GM23338 (cell line): ENCODE measurements at regions not wholly inside any gene's neighbourhood (a gene's known extent, or its start where the extent isn't known, plus 50 kb on each side); places are given as distances from the start of the nearest gene placed in this dataset.

Source experiments
- ATAC-seq: fragments of 200-7000 bp; cut with Tn5 transposase; 3 replicates; pipeline ENCODE4 v1.9.1; 2020
- DNase-seq: peaks from one replicate; pipeline ENCODE4 v3.0.0-alpha.2; 2015; ENCODE audit warnings: low spot score
- H2AFZ ChIP-seq: fragments of 200-600 bp; sonication (generic); 2 replicates; pipeline ENCODE4 v1.8.0; 2016; ENCODE audit warnings: antibody characterized with exemption, mild to moderate bottlenecking, moderate library complexity
- H3F3A ChIP-seq: fragments of 200-600 bp; sonication (generic); replicated peaks from 2 replicates; pipeline ENCODE4 v1.8.0; 2017; ENCODE audit warnings: antibody characterized with exemption, mixed run types, low read depth
- H3K27ac ChIP-seq: fragments of 200-600 bp; sonication (generic); 2 replicates; pipeline ENCODE4 v1.6.1; 2016; ENCODE audit warnings: low read depth
- H3K27me3 ChIP-seq: fragments of 200-600 bp; sonication (generic); 2 replicates; pipeline ENCODE4 v1.8.0; 2016; ENCODE audit warnings: mild to moderate bottlenecking, mixed run types, moderate library complexity; ENCODE audit not compliant: insufficient read depth
- H3K36me3 ChIP-seq: fragments of 200-600 bp; sonication (generic); 2 replicates; pipeline ENCODE4 v1.8.0; 2016; ENCODE audit warnings: mild to moderate bottlenecking; ENCODE audit not compliant: insufficient read depth
- H3K4me1 ChIP-seq: fragments of 200-600 bp; sonication (generic); 2 replicates; pipeline ENCODE4 v1.8.0; 2016; ENCODE audit warnings: mild to moderate bottlenecking, moderate library complexity; ENCODE audit not compliant: insufficient read depth
- H3K4me2 ChIP-seq: fragments of 200-600 bp; sonication (generic); 2 replicates; pipeline ENCODE4 v1.7.1; 2017; ENCODE audit warnings: mixed run types
- H3K4me3 ChIP-seq: fragments of 200-600 bp; sonication (generic); 2 replicates; pipeline ENCODE4 v1.6.1; 2016; ENCODE audit warnings: mixed run types
- H3K79me2 ChIP-seq: fragments of 200-600 bp; sonication (generic); replicated peaks from 2 replicates; pipeline ENCODE4 v1.8.0; 2017; ENCODE audit warnings: mild to moderate bottlenecking; ENCODE audit not compliant: insufficient read depth
- H3K9me2 ChIP-seq: fragments of 200-600 bp; sonication (generic); 2 replicates; pipeline ENCODE4 v1.8.0; 2017; ENCODE audit not compliant: insufficient read depth
- H4K20me1 ChIP-seq: fragments of 200-600 bp; sonication (generic); replicated peaks from 2 replicates; pipeline ENCODE4 v1.8.0; 2017; ENCODE audit warnings: mild to moderate bottlenecking; ENCODE audit not compliant: insufficient read depth
- H3K27ac Mint-ChIP-seq: 2 replicates; pipeline ENCODE4 v1.8.0; 2020; ENCODE audit warnings: inconsistent platforms, mild to moderate bottlenecking, moderate library complexity, mixed read lengths
- H3K27me3 Mint-ChIP-seq: 3 replicates; pipeline ENCODE4 v1.8.0; 2022; ENCODE audit warnings: low read depth, mild to moderate bottlenecking, moderate library complexity, mixed read lengths, inconsistent platforms; ENCODE audit not compliant: insufficient read depth, poor library complexity
- H3K36me3 Mint-ChIP-seq: 3 replicates; pipeline ENCODE4 v1.8.0; 2021; ENCODE audit warnings: low read depth, mild to moderate bottlenecking, inconsistent platforms, moderate library complexity, mixed read lengths
- H3K4me1 Mint-ChIP-seq: 3 replicates; pipeline ENCODE4 v1.8.0; 2020; ENCODE audit warnings: mild to moderate bottlenecking, inconsistent platforms, mixed read lengths
- H3K4me3 Mint-ChIP-seq: 3 replicates; pipeline ENCODE4 v1.8.0; 2021; ENCODE audit warnings: moderate library complexity, mild to moderate bottlenecking, inconsistent platforms, mixed read lengths
- H3K9me3 Mint-ChIP-seq: 3 replicates; pipeline ENCODE4 v1.8.0; 2020; ENCODE audit warnings: moderate library complexity, mild to moderate bottlenecking, inconsistent platforms, mixed read lengths
- CREB1 ChIP-seq: fragments of 250-450 bp; sonication (Bioruptor Pico); IDR thresholded peaks from 2 replicates; pipeline ENCODE4 v1.5.0; 2020; ENCODE audit warnings: low read depth, mild to moderate bottlenecking, moderate library complexity
- ETS1 ChIP-seq: IDR thresholded peaks from 2 replicates; pipeline ENCODE4 v1.6.1; 2016; ENCODE audit warnings: antibody characterized with exemption
- EZH2 ChIP-seq: fragments of 200-600 bp; sonication (generic); IDR thresholded peaks from one replicate; pipeline ENCODE4 v1.8.0; 2017; ENCODE audit warnings: antibody characterized with exemption, mild to moderate bottlenecking, low read depth; ENCODE audit not compliant: unreplicated experiment
- EZH2phosphoT487 ChIP-seq: fragments of 200-600 bp; sonication (generic); IDR thresholded peaks from one replicate; pipeline ENCODE4 v1.8.1; 2018; ENCODE audit warnings: antibody characterized with exemption; ENCODE audit not compliant: unreplicated experiment
- JUNB ChIP-seq: IDR thresholded peaks from one replicate; pipeline ENCODE4 v1.6.1; 2016; ENCODE audit warnings: antibody characterized with exemption; ENCODE audit not compliant: unreplicated experiment
- NANOG ChIP-seq: IDR thresholded peaks from 2 replicates; pipeline ENCODE4 v1.6.1; 2016; ENCODE audit warnings: antibody characterized with exemption, borderline replicate concordance
- POLR2AphosphoS5 ChIP-seq: IDR thresholded peaks from 2 replicates; pipeline ENCODE4 v1.6.1; 2016; ENCODE audit warnings: antibody characterized with exemption, low read depth
- STAT1 ChIP-seq: IDR thresholded peaks from one replicate; pipeline ENCODE4 v1.6.1; 2016; ENCODE audit warnings: antibody characterized with exemption; ENCODE audit not compliant: unreplicated experiment
- ZNF114 ChIP-seq: fragments of 250-450 bp; sonication (Bioruptor Pico); IDR thresholded peaks from 2 replicates; pipeline ENCODE4 v1.5.0; 2020; ENCODE audit warnings: mild to moderate bottlenecking, moderate library complexity
- ZNF331 ChIP-seq: fragments of 250-450 bp; sonication (Bioruptor Pico); IDR thresholded peaks from 2 replicates; pipeline ENCODE4 v1.5.0; 2020; ENCODE audit warnings: low read depth, mild to moderate bottlenecking, moderate library complexity
- TF ChIP-seq, protein P1 (sequence below), 2 experiments: fragments of 200-600 bp in 1 of 2; sonication (generic) in 1 of 2; conservative IDR thresholded peaks; 2 replicates each; pipeline versions ENCODE4 v1.5.1 to v1.6.1; 2016 to 2017; ENCODE audit warnings: antibody characterized with exemption in 2 of 2, low read depth in 2 of 2, mild to moderate bottlenecking in 2 of 2, moderate library complexity in 1 of 2
- TF ChIP-seq, protein P2 (sequence below): IDR thresholded peaks from one replicate; pipeline ENCODE4 v1.6.1; 2018; ENCODE audit warnings: antibody characterized with exemption; ENCODE audit not compliant: unreplicated experiment
- TF ChIP-seq, protein P3 (sequence below): fragments of 250-450 bp; sonication (Bioruptor Pico); IDR thresholded peaks from 2 replicates; pipeline ENCODE4 v1.5.0; 2020; ENCODE audit warnings: mild to moderate bottlenecking, moderate library complexity

- Mint-ChIP-seq H3K36me3 (no peaks in the 10 kb centered on the region), H3K4me1 (no peaks in the 10 kb centered on the region; the same call in 2 of the 3 replicates), H3K4me3 (no peak overlapping the region), H3K9me3 (no peaks in the 10 kb centered on the region), H3K27ac (no peak overlapping the region), H3K27me3 (peaks cover 9% of the 10 kb centered on the region)
- Histone ChIP-seq H3K9me2 (peaks cover 8% of the 10 kb centered on the region; the same call in 1 of the 2 replicates), H3K36me3 (no peaks in the 10 kb centered on the region), H3F3A (no peaks in the 10 kb centered on the region), H3K27me3 (no peaks in the 10 kb centered on the region), H3K27ac (no peak overlapping the region), H3K79me2 (no peaks in the 10 kb centered on the region), H3K4me1 (no peaks in the 10 kb centered on the region), H3K4me3 (no peak overlapping the region), H2AFZ (peak overlapping the region; percentile 96), H3K4me2 (no peak overlapping the region), H4K20me1 (no peaks in the 10 kb centered on the region)
- ATAC-seq (no peak), DNase-seq (no peak)
- TF ChIP-seq, protein P1, sequence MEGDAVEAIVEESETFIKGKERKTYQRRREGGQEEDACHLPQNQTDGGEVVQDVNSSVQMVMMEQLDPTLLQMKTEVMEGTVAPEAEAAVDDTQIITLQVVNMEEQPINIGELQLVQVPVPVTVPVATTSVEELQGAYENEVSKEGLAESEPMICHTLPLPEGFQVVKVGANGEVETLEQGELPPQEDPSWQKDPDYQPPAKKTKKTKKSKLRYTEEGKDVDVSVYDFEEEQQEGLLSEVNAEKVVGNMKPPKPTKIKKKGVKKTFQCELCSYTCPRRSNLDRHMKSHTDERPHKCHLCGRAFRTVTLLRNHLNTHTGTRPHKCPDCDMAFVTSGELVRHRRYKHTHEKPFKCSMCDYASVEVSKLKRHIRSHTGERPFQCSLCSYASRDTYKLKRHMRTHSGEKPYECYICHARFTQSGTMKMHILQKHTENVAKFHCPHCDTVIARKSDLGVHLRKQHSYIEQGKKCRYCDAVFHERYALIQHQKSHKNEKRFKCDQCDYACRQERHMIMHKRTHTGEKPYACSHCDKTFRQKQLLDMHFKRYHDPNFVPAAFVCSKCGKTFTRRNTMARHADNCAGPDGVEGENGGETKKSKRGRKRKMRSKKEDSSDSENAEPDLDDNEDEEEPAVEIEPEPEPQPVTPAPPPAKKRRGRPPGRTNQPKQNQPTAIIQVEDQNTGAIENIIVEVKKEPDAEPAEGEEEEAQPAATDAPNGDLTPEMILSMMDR (conservative IDR thresholded peaks at IDR 0.05; ENCODE audit: low read depth in 2 of 2) = no peak
- no peak for TF ChIP-seq ETS1
- TF ChIP-seq ZNF114 (CRISPR knock-in tag) = no peak
- TF ChIP-seq, protein P2, sequence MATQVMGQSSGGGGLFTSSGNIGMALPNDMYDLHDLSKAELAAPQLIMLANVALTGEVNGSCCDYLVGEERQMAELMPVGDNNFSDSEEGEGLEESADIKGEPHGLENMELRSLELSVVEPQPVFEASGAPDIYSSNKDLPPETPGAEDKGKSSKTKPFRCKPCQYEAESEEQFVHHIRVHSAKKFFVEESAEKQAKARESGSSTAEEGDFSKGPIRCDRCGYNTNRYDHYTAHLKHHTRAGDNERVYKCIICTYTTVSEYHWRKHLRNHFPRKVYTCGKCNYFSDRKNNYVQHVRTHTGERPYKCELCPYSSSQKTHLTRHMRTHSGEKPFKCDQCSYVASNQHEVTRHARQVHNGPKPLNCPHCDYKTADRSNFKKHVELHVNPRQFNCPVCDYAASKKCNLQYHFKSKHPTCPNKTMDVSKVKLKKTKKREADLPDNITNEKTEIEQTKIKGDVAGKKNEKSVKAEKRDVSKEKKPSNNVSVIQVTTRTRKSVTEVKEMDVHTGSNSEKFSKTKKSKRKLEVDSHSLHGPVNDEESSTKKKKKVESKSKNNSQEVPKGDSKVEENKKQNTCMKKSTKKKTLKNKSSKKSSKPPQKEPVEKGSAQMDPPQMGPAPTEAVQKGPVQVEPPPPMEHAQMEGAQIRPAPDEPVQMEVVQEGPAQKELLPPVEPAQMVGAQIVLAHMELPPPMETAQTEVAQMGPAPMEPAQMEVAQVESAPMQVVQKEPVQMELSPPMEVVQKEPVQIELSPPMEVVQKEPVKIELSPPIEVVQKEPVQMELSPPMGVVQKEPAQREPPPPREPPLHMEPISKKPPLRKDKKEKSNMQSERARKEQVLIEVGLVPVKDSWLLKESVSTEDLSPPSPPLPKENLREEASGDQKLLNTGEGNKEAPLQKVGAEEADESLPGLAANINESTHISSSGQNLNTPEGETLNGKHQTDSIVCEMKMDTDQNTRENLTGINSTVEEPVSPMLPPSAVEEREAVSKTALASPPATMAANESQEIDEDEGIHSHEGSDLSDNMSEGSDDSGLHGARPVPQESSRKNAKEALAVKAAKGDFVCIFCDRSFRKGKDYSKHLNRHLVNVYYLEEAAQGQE = no peak
- TF ChIP-seq EZH2 = no peak
- no peak for TF ChIP-seq CREB1 (CRISPR knock-in tag)
- TF ChIP-seq NANOG = no peak
- no peak for TF ChIP-seq JUNB
- no peak for TF ChIP-seq STAT1
- TF ChIP-seq EZH2phosphoT487 = no peak
- no peak for TF ChIP-seq POLR2AphosphoS5
- TF ChIP-seq ZNF331 = no peak
- TF ChIP-seq, protein P3, sequence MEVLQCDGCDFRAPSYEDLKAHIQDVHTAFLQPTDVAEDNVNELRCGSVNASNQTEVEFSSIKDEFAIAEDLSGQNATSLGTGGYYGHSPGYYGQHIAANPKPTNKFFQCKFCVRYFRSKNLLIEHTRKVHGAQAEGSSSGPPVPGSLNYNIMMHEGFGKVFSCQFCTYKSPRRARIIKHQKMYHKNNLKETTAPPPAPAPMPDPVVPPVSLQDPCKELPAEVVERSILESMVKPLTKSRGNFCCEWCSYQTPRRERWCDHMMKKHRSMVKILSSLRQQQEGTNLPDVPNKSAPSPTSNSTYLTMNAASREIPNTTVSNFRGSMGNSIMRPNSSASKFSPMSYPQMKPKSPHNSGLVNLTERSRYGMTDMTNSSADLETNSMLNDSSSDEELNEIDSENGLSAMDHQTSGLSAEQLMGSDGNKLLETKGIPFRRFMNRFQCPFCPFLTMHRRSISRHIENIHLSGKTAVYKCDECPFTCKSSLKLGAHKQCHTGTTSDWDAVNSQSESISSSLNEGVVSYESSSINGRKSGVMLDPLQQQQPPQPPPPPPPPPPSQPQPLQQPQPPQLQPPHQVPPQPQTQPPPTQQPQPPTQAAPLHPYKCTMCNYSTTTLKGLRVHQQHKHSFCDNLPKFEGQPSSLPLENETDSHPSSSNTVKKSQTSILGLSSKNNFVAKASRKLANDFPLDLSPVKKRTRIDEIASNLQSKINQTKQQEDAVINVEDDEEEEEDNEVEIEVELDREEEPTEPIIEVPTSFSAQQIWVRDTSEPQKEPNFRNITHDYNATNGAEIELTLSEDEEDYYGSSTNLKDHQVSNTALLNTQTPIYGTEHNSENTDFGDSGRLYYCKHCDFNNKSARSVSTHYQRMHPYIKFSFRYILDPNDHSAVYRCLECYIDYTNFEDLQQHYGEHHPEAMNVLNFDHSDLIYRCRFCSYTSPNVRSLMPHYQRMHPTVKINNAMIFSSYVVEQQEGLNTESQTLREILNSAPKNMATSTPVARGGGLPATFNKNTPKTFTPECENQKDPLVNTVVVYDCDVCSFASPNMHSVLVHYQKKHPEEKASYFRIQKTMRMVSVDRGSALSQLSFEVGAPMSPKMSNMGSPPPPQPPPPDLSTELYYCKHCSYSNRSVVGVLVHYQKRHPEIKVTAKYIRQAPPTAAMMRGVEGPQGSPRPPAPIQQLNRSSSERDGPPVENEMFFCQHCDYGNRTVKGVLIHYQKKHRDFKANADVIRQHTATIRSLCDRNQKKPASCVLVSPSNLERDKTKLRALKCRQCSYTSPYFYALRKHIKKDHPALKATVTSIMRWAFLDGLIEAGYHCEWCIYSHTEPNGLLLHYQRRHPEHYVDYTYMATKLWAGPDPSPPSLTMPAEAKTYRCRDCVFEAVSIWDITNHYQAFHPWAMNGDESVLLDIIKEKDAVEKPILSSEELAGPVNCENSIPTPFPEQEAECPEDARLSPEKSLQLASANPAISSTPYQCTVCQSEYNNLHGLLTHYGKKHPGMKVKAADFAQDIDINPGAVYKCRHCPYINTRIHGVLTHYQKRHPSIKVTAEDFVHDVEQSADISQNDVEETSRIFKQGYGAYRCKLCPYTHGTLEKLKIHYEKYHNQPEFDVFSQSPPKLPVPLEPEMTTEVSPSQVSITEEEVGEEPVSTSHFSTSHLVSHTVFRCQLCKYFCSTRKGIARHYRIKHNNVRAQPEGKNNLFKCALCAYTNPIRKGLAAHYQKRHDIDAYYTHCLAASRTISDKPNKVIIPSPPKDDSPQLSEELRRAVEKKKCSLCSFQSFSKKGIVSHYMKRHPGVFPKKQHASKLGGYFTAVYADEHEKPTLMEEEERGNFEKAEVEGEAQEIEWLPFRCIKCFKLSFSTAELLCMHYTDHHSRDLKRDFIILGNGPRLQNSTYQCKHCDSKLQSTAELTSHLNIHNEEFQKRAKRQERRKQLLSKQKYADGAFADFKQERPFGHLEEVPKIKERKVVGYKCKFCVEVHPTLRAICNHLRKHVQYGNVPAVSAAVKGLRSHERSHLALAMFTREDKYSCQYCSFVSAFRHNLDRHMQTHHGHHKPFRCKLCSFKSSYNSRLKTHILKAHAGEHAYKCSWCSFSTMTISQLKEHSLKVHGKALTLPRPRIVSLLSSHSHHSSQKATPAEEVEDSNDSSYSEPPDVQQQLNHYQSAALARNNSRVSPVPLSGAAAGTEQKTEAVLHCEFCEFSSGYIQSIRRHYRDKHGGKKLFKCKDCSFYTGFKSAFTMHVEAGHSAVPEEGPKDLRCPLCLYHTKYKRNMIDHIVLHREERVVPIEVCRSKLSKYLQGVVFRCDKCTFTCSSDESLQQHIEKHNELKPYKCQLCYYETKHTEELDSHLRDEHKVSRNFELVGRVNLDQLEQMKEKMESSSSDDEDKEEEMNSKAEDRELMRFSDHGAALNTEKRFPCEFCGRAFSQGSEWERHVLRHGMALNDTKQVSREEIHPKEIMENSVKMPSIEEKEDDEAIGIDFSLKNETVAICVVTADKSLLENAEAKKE (CRISPR knock-in tag) = no peak
These were observed 58.0 kb upstream of the PRKAR2B start for GRCh38 chr7:106986450-106986977.
